ENCODE measurements at regions not wholly inside any gene's neighbourhood (a gene's known extent, or its start where the extent isn't known, plus 50 kb on each side); places are given as distances from the start of the nearest gene placed in this dataset.
A peak's percentile ranks its signal among the peaks of the same experiment; 100 is the strongest.

GRCh38 chr21:28516991-28517592 lies 475.6 kb downstream of the LTN1 start:
- Mint-ChIP-seq H3K27ac (ENCODE audit: unreplicated experiment) (no peak overlapping the region), H3K4me1 (ENCODE audit: low read depth, unreplicated experiment) (no peaks in the 10 kb centered on the region), H3K9me3 (ENCODE audit: low read depth, unreplicated experiment) (no peaks in the 10 kb centered on the region), H3K36me3 (ENCODE audit: insufficient read depth, unreplicated experiment) (no peaks in the 10 kb centered on the region), H3K27me3 (ENCODE audit: unreplicated experiment) (no peaks in the 10 kb centered on the region), H3K4me3 (ENCODE audit: low read depth, unreplicated experiment) (no peak overlapping the region)
- CTCF ChIA-PET: interaction anchor here (2.3 kb wide), 1 partner anchor 228 kb away, joined by 23 read pairs; no protein-coding TSS in a partner anchor
- no TSS peak for BruUV-seq (replicated peaks)
- peak; percentile 75 for DNase-seq
- intact Hi-C loops (cut with micrococcal nuclease; ENCODE audit: unreplicated experiment): loop anchor here (1.0 kb wide), 1 partner anchor 228 kb away; no protein-coding TSS in a partner anchor
- TF ChIP-seq, protein P1, sequence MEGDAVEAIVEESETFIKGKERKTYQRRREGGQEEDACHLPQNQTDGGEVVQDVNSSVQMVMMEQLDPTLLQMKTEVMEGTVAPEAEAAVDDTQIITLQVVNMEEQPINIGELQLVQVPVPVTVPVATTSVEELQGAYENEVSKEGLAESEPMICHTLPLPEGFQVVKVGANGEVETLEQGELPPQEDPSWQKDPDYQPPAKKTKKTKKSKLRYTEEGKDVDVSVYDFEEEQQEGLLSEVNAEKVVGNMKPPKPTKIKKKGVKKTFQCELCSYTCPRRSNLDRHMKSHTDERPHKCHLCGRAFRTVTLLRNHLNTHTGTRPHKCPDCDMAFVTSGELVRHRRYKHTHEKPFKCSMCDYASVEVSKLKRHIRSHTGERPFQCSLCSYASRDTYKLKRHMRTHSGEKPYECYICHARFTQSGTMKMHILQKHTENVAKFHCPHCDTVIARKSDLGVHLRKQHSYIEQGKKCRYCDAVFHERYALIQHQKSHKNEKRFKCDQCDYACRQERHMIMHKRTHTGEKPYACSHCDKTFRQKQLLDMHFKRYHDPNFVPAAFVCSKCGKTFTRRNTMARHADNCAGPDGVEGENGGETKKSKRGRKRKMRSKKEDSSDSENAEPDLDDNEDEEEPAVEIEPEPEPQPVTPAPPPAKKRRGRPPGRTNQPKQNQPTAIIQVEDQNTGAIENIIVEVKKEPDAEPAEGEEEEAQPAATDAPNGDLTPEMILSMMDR (IDR thresholded peaks at IDR 0.05; ENCODE audit: unreplicated experiment): peak; percentile 52

DNA sequence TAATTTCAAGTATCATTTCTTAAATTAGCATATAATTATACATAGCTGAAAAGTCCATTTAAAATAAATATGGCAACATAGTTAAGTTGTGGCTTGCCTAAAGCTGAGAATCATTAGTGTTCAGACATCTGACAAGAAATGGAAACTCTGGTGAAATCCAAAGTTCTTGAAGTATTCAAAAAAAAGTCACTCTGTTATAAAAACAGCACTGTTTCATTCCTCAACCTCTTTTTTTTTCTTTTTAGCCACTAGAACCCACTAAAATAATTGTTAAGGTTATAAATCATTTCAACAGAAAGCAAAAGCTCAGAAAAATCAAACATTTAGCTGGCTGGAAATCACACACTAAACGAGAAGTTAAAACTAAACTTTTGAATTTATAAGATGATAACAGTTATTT lies 476.7 kb downstream of the LTN1 start:
- intact Hi-C loops (cut with micrococcal nuclease; ENCODE audit: unreplicated experiment): no loop called here
- no peaks in the 10 kb centered on the region for H3K27me3 Mint-ChIP-seq (ENCODE audit: unreplicated experiment)
- TF ChIP-seq, protein P1 (IDR thresholded peaks at IDR 0.05; ENCODE audit: unreplicated experiment): no peak
- BruUV-seq (replicated peaks): no TSS peak
- no peaks in the 10 kb centered on the region for H3K36me3 Mint-ChIP-seq (ENCODE audit: insufficient read depth, unreplicated experiment)
- no peak overlapping the region for H3K27ac Mint-ChIP-seq (ENCODE audit: unreplicated experiment)
- DNase-seq: no peak
- no peak overlapping the region for H3K4me3 Mint-ChIP-seq (ENCODE audit: low read depth, unreplicated experiment)
- CTCF ChIA-PET: interaction anchor here (2.3 kb wide), 1 partner anchor 229 kb away, joined by 23 read pairs; no protein-coding TSS in a partner anchor
- H3K9me3 Mint-ChIP-seq (ENCODE audit: low read depth, unreplicated experiment): no peaks in the 10 kb centered on the region
- no peaks in the 10 kb centered on the region for H3K4me1 Mint-ChIP-seq (ENCODE audit: low read depth, unreplicated experiment)

- Mint-ChIP-seq H3K9me3 (ENCODE audit: low read depth, unreplicated experiment) (no peaks in the 10 kb centered on the region), H3K4me3 (ENCODE audit: low read depth, unreplicated experiment) (no peak overlapping the region), H3K27ac (ENCODE audit: unreplicated experiment) (no peak overlapping the region), H3K4me1 (ENCODE audit: low read depth, unreplicated experiment) (no peaks in the 10 kb centered on the region), H3K27me3 (ENCODE audit: unreplicated experiment) (no peaks in the 10 kb centered on the region), H3K36me3 (ENCODE audit: insufficient read depth, unreplicated experiment) (no peaks in the 10 kb centered on the region)
- BruUV-seq (replicated peaks): no TSS peak
- TF ChIP-seq, protein P1 (IDR thresholded peaks at IDR 0.05; ENCODE audit: unreplicated experiment): no peak
- CTCF ChIA-PET: no interaction called here
- intact Hi-C loops (cut with micrococcal nuclease; ENCODE audit: unreplicated experiment): no loop called here
- no peak for DNase-seq
Observed at GRCh38 chr21:28513428-28513827, 479.2 kb downstream of the LTN1 start.

DNA sequence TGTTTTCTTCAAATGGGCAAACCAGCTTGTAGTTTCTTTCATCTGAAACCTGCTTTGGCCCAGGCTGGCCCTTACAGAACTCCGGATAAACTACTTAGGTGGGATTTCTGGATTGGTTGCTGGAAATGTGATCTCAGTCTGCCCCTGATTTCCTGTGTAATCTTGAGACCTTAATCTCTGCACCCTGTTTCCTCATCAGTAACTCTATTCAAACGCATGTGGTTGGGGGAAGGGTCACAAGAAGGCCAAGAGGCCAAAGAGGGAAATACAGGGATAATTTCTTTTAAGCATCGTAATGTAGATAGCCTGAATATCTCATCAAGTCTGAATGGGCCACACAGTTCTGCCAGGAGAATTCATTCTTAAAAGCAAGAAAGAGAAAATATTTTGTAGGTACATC lies 483.6 kb downstream of the LTN1 start:
- Mint-ChIP-seq H3K4me1 (ENCODE audit: low read depth, unreplicated experiment) (no peaks in the 10 kb centered on the region), H3K27me3 (ENCODE audit: unreplicated experiment) (no peaks in the 10 kb centered on the region), H3K36me3 (ENCODE audit: insufficient read depth, unreplicated experiment) (no peaks in the 10 kb centered on the region), H3K4me3 (ENCODE audit: low read depth, unreplicated experiment) (no peak overlapping the region), H3K27ac (ENCODE audit: unreplicated experiment) (no peak overlapping the region), H3K9me3 (ENCODE audit: low read depth, unreplicated experiment) (peaks cover 8% of the 10 kb centered on the region)
- no peak for DNase-seq
- no TSS peak for BruUV-seq (replicated peaks)
- TF ChIP-seq, protein P1 (IDR thresholded peaks at IDR 0.05; ENCODE audit: unreplicated experiment): no peak
- intact Hi-C loops (cut with micrococcal nuclease; ENCODE audit: unreplicated experiment): no loop called here
- CTCF ChIA-PET: no interaction called here
